GM12872 (cell line): ENCODE measurements at regions not wholly inside any gene's neighbourhood (a gene's known extent, or its start where the extent isn't known, plus 50 kb on each side); places are given as distances from the start of the nearest gene placed in this dataset.

Source experiments
- TF ChIP-seq, protein P1 (sequence below): IDR thresholded peaks from 3 replicates; pipeline ENCODE4 v1.5.1; 2011; ENCODE audit warnings: low read depth, mild to moderate bottlenecking, low read length, moderate library complexity; ENCODE audit not compliant: insufficient read depth

DNA sequence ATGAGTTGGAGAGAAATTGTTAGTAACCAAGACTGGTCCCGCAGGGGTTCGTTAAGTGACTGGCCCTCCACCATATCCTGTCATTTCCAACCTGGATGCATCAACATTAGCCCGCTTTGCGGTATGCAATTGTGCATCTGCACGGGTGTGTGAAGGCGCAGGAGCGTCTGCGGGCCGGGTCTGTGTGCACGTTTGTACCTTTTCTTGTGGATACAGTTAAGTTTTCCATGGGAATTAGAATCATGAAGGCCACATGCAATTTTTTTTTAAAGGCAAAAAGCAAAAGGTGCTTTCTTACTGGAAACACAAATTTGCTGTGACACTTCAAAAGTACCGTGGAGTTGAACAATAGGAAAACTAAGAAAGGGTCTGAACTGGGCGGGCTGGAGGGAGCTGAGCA is 355.4 kb upstream of the ZFHX3 start:
- TF ChIP-seq, protein P1, sequence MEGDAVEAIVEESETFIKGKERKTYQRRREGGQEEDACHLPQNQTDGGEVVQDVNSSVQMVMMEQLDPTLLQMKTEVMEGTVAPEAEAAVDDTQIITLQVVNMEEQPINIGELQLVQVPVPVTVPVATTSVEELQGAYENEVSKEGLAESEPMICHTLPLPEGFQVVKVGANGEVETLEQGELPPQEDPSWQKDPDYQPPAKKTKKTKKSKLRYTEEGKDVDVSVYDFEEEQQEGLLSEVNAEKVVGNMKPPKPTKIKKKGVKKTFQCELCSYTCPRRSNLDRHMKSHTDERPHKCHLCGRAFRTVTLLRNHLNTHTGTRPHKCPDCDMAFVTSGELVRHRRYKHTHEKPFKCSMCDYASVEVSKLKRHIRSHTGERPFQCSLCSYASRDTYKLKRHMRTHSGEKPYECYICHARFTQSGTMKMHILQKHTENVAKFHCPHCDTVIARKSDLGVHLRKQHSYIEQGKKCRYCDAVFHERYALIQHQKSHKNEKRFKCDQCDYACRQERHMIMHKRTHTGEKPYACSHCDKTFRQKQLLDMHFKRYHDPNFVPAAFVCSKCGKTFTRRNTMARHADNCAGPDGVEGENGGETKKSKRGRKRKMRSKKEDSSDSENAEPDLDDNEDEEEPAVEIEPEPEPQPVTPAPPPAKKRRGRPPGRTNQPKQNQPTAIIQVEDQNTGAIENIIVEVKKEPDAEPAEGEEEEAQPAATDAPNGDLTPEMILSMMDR, result no peak

DNA sequence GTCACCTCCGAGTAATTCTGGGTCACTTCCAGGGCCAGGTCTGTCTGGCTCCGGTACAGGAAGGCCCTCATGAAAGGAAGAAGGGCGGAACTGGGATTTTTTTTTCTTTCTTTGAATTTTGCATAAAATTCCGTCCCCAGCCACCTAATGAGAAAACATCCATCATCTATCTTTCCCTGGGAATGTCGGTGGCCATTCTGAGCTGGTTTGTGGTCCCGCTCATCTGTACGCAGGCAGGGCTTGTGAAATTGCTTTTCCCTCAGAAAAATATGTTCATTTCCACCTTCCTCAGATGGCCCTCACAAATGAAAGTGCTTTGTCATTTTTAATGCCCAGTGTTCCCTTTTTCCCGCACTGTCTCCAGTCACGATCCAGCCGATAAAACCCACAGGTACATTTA is 353.0 kb upstream of the ZFHX3 start:
- TF ChIP-seq, protein P1, result no peak

DNA sequence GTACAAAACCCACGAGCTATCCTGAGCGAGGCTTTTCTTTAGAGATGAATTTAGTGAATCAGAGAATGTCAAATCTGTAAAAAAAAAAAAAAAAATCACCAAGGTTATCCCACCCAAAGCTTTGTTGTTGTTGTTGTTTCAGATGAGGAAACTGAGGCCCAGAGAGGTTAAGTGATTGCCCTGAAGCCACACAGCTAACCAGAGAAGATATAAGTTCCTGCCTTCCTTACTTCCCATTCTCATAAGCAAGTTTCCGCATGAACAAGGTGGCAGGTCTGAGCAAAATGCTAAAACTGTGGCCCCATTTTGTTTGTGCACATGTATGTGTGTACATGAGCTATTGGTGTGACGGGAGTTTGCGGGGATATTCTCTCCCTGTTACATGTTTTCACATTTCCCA is 352.1 kb upstream of the ZFHX3 start:
- TF ChIP-seq, protein P1, result no peak

DNA sequence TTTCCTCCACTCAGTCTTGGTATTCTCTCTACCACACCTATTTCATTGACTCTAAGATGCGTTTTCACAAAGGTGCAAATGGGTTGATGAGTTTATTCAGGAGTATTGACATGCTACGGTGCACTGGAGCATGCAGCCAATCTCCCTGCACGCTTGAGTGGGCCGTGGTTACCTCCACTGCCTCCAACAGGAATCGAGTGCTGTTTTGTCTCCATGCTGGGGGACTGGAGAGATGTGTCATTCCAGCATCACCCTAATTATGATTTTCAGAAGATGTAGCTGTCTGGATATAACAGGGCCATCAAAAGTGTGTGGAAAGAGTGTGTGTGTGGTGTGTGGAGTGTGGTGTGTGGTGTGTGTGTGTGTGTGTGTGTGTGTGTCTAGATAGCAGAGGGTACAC is 351.6 kb upstream of the ZFHX3 start:
- TF ChIP-seq, protein P1, result no peak

DNA sequence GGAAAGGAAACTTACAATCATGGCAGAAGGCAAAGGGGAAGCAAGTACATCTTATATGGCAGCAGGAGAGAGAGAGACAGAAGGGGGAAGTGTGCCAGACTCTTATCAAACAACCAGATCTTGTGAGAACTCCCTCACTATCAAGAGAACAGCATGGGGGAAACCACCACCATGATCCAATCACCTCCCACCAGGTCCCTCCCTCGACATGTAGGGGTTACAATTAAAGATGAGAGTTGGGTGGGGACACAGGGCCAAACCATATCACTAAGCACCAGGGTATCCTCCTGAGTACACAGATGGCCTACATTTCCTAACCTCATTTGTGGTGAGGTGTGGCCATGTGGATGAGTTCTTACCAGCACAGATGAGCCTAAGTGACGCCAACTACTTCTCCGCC is 348.6 kb upstream of the ZFHX3 start:
- TF ChIP-seq, protein P1, result no peak

DNA sequence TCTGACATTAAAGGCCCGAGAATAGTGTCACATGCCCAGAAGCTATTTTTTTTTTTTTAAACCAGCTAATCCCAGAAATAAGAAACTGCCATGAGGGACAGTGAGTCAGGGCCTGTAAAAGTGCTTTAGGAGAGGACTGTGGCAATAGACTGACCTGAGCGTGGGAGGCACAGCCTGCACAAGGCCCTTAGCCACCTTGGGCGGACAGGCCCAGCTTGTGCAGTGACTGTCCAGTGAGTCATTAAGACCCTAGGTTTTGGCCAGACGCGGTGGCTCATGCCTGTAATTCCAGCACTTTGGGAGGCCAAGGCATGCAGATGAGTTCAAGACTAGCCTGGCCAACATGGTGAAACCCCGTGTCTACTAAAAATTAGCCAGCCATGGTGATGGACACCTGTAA is 343.0 kb upstream of the ZFHX3 start:
- TF ChIP-seq, protein P1, result no peak

DNA sequence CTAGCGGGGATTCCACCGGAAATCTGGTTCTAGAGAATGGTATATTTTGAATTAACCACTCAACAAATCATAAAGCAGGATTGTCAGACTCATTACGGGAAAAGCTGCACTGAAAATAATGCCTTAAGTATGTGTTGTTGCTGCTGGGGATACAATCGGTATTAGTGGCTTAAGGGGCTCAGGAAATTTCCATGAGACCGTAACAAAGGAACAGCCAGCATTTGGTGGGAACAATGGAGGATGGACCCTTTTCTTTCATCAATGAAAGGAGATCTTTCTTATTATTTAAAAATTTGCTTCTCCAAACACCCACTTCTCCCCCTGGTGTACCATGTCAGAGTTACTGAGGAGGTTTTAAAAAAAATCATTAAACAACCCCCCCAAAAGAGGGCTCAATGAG is 342.6 kb upstream of the ZFHX3 start:
- TF ChIP-seq, protein P1, result no peak

DNA sequence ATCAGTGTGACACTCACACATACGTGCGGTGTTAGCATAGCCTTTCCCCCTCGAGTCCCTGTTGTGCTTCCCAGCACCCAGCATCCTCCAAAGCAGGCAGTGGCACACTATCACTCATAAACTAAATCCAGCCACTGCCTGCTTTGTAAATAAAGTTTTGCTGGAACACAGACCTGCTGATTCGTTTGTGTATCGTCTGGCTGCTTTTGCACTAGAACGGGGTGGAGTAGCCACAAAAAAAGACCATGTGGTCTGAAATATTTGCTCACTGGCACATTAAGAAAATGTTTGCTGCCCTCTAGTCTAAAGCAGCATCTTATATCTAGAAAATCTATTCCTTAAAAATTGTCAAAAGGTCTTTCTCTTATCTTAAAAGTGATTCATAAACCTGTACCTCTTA is 341.2 kb upstream of the ZFHX3 start:
- TF ChIP-seq, protein P1, result no peak
